ENCODE measurements at regions not wholly inside any gene's neighbourhood (a gene's known extent, or its start where the extent isn't known, plus 50 kb on each side); places are given as distances from the start of the nearest gene placed in this dataset.

DNA sequence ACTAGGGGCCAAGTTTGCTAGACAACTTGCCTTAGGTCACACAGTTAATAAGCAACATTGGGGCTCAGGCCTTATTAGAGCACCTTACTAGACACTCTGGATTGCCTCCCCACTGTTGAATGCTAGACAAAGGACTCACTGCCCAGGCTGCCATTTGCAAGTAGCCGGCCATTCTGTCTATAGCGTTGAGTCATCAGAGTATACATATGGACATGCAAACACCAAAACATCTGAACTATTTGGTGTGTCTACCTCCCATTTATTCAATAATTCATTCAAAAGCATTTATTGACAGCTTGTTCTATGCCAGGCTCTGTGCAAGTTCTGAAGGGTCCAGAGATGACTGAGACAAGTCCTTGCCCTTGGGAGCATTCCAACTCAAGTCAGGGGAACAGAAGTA is 181.4 kb upstream of the DPT start:
- TF ChIP-seq POLR2AphosphoS5 (IDR thresholded peaks at IDR 0.05; ENCODE audit: low read depth, low read length) (no peak), POLR2A (IDR thresholded peaks at IDR 0.05; ENCODE audit: low read depth, low read length) (no peak), TAF1 (IDR thresholded peaks at IDR 0.05; ENCODE audit: low read depth, low read length) (no peak), PAX5 (IDR thresholded peaks at IDR 0.05; ENCODE audit: insufficient read depth, low read length, severe bottlenecking) (no peak)
